ENCODE measurements at regions not wholly inside any gene's neighbourhood (a gene's known extent, or its start where the extent isn't known, plus 50 kb on each side); places are given as distances from the start of the nearest gene placed in this dataset.

- Histone ChIP-seq H3K36me3 (replicated peaks; ENCODE audit: control insufficient read depth, insufficient read depth, low read length) (no peaks in the 10 kb centered on the region), H3K4me3 (ENCODE audit: insufficient read depth, low read depth, low read length) (no peak overlapping the region), H3K27me3 (ENCODE audit: control insufficient read depth, insufficient read depth, low read length) (no peaks in the 10 kb centered on the region)
- DNase-seq, result no peak
Measured at GRCh38 chr15:70479785-70480184, 283.6 kb downstream of the UACA start.

GRCh38 chr15:70479056-70479455 is 284.3 kb downstream of the UACA start:
- Histone ChIP-seq H3K27me3 (ENCODE audit: control insufficient read depth, insufficient read depth, low read length) (no peaks in the 10 kb centered on the region; the same call in 1 of the 2 replicates), H3K36me3 (replicated peaks; ENCODE audit: control insufficient read depth, insufficient read depth, low read length) (no peaks in the 10 kb centered on the region), H3K4me3 (ENCODE audit: insufficient read depth, low read depth, low read length) (no peak overlapping the region)
- no peak for DNase-seq

- no peak for DNase-seq
Measured at GRCh38 chr15:70478251-70478990, 284.9 kb downstream of the UACA start.

GRCh38 chr15:70477750-70478250 is 285.6 kb downstream of the UACA start:
- Histone ChIP-seq H3K4me3 (ENCODE audit: insufficient read depth, low read depth, low read length) (no peak overlapping the region), H3K27me3 (ENCODE audit: control insufficient read depth, insufficient read depth, low read length) (no peaks in the 10 kb centered on the region; the same call in 1 of the 2 replicates), H3K36me3 (replicated peaks; ENCODE audit: control insufficient read depth, insufficient read depth, low read length) (no peaks in the 10 kb centered on the region)
- no peak for DNase-seq

More at GRCh38 chr15:70478251-70478990, 284.9 kb downstream of the UACA start:
- H3K4me3 ChIP-seq (ENCODE audit: insufficient read depth, low read depth, low read length), result no peak overlapping the region
- no peaks in the 10 kb centered on the region; the same call in 1 of the 2 replicates for H3K27me3 ChIP-seq (ENCODE audit: control insufficient read depth, insufficient read depth, low read length)
- H3K36me3 ChIP-seq (replicated peaks; ENCODE audit: control insufficient read depth, insufficient read depth, low read length), result no peaks in the 10 kb centered on the region

GRCh38 chr15:70476441-70476840 is 286.9 kb downstream of the UACA start:
- H3K36me3 ChIP-seq (replicated peaks; ENCODE audit: control insufficient read depth, insufficient read depth, low read length), result no peaks in the 10 kb centered on the region
- DNase-seq, result no peak
- H3K4me3 ChIP-seq (ENCODE audit: insufficient read depth, low read depth, low read length), result no peak overlapping the region
- H3K27me3 ChIP-seq (ENCODE audit: control insufficient read depth, insufficient read depth, low read length), result no peaks in the 10 kb centered on the region; the same call in 1 of the 2 replicates

GRCh38 chr15:70475921-70476320 is 287.4 kb downstream of the UACA start:
- DNase-seq, result no peak
- Histone ChIP-seq H3K36me3 (replicated peaks; ENCODE audit: control insufficient read depth, insufficient read depth, low read length) (no peaks in the 10 kb centered on the region), H3K4me3 (ENCODE audit: insufficient read depth, low read depth, low read length) (no peak overlapping the region), H3K27me3 (ENCODE audit: control insufficient read depth, insufficient read depth, low read length) (no peaks in the 10 kb centered on the region; the same call in 1 of the 2 replicates)

- DNase-seq, result no peak
- H3K27me3 ChIP-seq (ENCODE audit: control insufficient read depth, insufficient read depth, low read length), result no peaks in the 10 kb centered on the region; the same call in 1 of the 2 replicates
- H3K4me3 ChIP-seq (ENCODE audit: insufficient read depth, low read depth, low read length), result no peak overlapping the region
- no peaks in the 10 kb centered on the region for H3K36me3 ChIP-seq (replicated peaks; ENCODE audit: control insufficient read depth, insufficient read depth, low read length)
Measured at GRCh38 chr15:70475407-70475781, 288.0 kb downstream of the UACA start.

GRCh38 chr15:70474471-70475406 is 288.6 kb downstream of the UACA start:
- Histone ChIP-seq H3K27me3 (ENCODE audit: control insufficient read depth, insufficient read depth, low read length) (no peaks in the 10 kb centered on the region; the same call in 1 of the 2 replicates), H3K4me3 (ENCODE audit: insufficient read depth, low read depth, low read length) (no peak overlapping the region), H3K36me3 (replicated peaks; ENCODE audit: control insufficient read depth, insufficient read depth, low read length) (no peaks in the 10 kb centered on the region)
- no peak for DNase-seq

GRCh38 chr15:70473581-70474370 is 289.6 kb downstream of the UACA start:
- Histone ChIP-seq H3K36me3 (replicated peaks; ENCODE audit: control insufficient read depth, insufficient read depth, low read length) (no peaks in the 10 kb centered on the region), H3K27me3 (ENCODE audit: control insufficient read depth, insufficient read depth, low read length) (no peaks in the 10 kb centered on the region; the same call in 1 of the 2 replicates), H3K4me3 (ENCODE audit: insufficient read depth, low read depth, low read length) (no peak overlapping the region)
- no peak for DNase-seq

GRCh38 chr15:70471517-70471916 is 291.8 kb downstream of the UACA start:
- DNase-seq, result no peak
- Histone ChIP-seq H3K27me3 (ENCODE audit: control insufficient read depth, insufficient read depth, low read length) (no peaks in the 10 kb centered on the region; the same call in 1 of the 2 replicates), H3K36me3 (replicated peaks; ENCODE audit: control insufficient read depth, insufficient read depth, low read length) (no peaks in the 10 kb centered on the region), H3K4me3 (ENCODE audit: insufficient read depth, low read depth, low read length) (no peak overlapping the region)

GRCh38 chr15:70470556-70471191 is 292.7 kb downstream of the UACA start:
- Histone ChIP-seq H3K36me3 (replicated peaks; ENCODE audit: control insufficient read depth, insufficient read depth, low read length) (no peaks in the 10 kb centered on the region), H3K27me3 (ENCODE audit: control insufficient read depth, insufficient read depth, low read length) (no peaks in the 10 kb centered on the region; the same call in 1 of the 2 replicates), H3K4me3 (ENCODE audit: insufficient read depth, low read depth, low read length) (no peak overlapping the region)
- DNase-seq, result no peak

- Histone ChIP-seq H3K27me3 (ENCODE audit: control insufficient read depth, insufficient read depth, low read length) (no peaks in the 10 kb centered on the region; the same call in 1 of the 2 replicates), H3K4me3 (ENCODE audit: insufficient read depth, low read depth, low read length) (no peak overlapping the region), H3K36me3 (replicated peaks; ENCODE audit: control insufficient read depth, insufficient read depth, low read length) (no peaks in the 10 kb centered on the region)
- DNase-seq, result no peak
Measured at GRCh38 chr15:70469651-70470555, 293.5 kb downstream of the UACA start.

GRCh38 chr15:70469182-70469581 is 294.2 kb downstream of the UACA start:
- no peak overlapping the region for H3K4me3 ChIP-seq (ENCODE audit: insufficient read depth, low read depth, low read length)
- H3K36me3 ChIP-seq (replicated peaks; ENCODE audit: control insufficient read depth, insufficient read depth, low read length), result no peaks in the 10 kb centered on the region
- H3K27me3 ChIP-seq (ENCODE audit: control insufficient read depth, insufficient read depth, low read length), result no peaks in the 10 kb centered on the region; the same call in 1 of the 2 replicates
- DNase-seq, result no peak

Measured in H7 (cell line).